ENCODE measurements at regions not wholly inside any gene's neighbourhood (a gene's known extent, or its start where the extent isn't known, plus 50 kb on each side); places are given as distances from the start of the nearest gene placed in this dataset.

- TF ChIP-seq POLR2A (IDR thresholded peaks at IDR 0.05; ENCODE audit: low read depth, low read length) (no peak), POLR2AphosphoS5 (IDR thresholded peaks at IDR 0.05; ENCODE audit: low read depth, low read length) (no peak), PAX5 (IDR thresholded peaks at IDR 0.05; ENCODE audit: insufficient read depth, low read length, severe bottlenecking) (no peak), TAF1 (IDR thresholded peaks at IDR 0.05; ENCODE audit: low read depth, low read length) (no peak)
Observed at GRCh38 chr1:193740762-193741161, 554.3 kb upstream of the B3GALT2 start.
